Colonic mucosa (tissue), 4 donors: ENCODE measurements at regions not wholly inside any gene's neighbourhood (a gene's known extent, or its start where the extent isn't known, plus 50 kb on each side); places are given as distances from the start of the nearest gene placed in this dataset.
"Not testable (repeated sequence)": the region's sequence is repeated elsewhere in the genome, so short reads cannot be mapped to it uniquely, and the experiment has no call there.

Experiments
- DNase-seq: peaks from one replicate; pipeline ENCODE4 v3.0.0-alpha.2; 2020
- H3K27ac ChIP-seq: fragments of 200-600 bp; one replicate; pipeline ENCODE4 v1.8.0; 2021
- H3K27me3 ChIP-seq: fragments of 200-600 bp; one replicate; pipeline ENCODE4 v1.8.0; 2021
- H3K36me3 ChIP-seq: fragments of 200-600 bp; one replicate; pipeline ENCODE4 v1.8.0; 2021
- H3K4me1 ChIP-seq: fragments of 200-600 bp; one replicate; pipeline ENCODE4 v1.8.0; 2021; ENCODE audit warnings: mild to moderate bottlenecking
- H3K4me3 ChIP-seq: fragments of 200-600 bp; one replicate; pipeline ENCODE4 v1.8.0; 2021
- H3K9ac ChIP-seq, 2 donors: one replicate each; pipeline ENCODE4 v1.7.0; 2013; ENCODE audit warnings: control low read depth in 2 of 2, low read depth in 2 of 2, low read length in 2 of 2
- H3K9me3 ChIP-seq: fragments of 200-600 bp; one replicate; pipeline ENCODE4 v1.8.0; 2021
- CTCF ChIP-seq: fragments of 200-600 bp; IDR thresholded peaks from one replicate; pipeline ENCODE4 v1.8.0; 2022; ENCODE audit warnings: antibody characterized with exemption, mild to moderate bottlenecking
- intact Hi-C: fragments of 100-400 bp; cut with DNase I; formaldehyde crosslinking; loops from one replicate; pipeline ENCODE4 v1.14.1; 2022
- donor health status: healthy.
- donor health status: DM: no; HTN: no; CAD: no.
- donor health status: DM: no; HTN: no; CAD: no.

GRCh38 chr10:78214955-78215354, 181.3 kb downstream of the RPS24 start:
- H3K9me3 ChIP-seq, result no peaks in the 10 kb centered on the region
- no peaks in the 10 kb centered on the region for H3K4me1 ChIP-seq
- no peak for TF ChIP-seq CTCF
- intact Hi-C loops, result loop anchor here (5.0 kb wide), 1 partner anchor 982 kb away; no protein-coding TSS in a partner anchor
- H3K4me3 ChIP-seq, result no peak overlapping the region
- H3K27ac ChIP-seq, result no peak overlapping the region
- no peaks in the 10 kb centered on the region for H3K36me3 ChIP-seq
- H3K9ac ChIP-seq, result no peak overlapping the region
- DNase-seq, result no peak
- H3K27me3 ChIP-seq, result no peaks in the 10 kb centered on the region

GRCh38 chr10:78215645-78216044, 182.0 kb downstream of the RPS24 start:
- H3K36me3 ChIP-seq, result no peaks in the 10 kb centered on the region
- DNase-seq, result peak; percentile 56
- H3K27me3 ChIP-seq, result no peaks in the 10 kb centered on the region
- H3K27ac ChIP-seq, result no peak overlapping the region
- no peak overlapping the region for H3K9ac ChIP-seq
- no peak overlapping the region for H3K4me3 ChIP-seq
- intact Hi-C loops, result loop anchor here (5.0 kb wide), 1 partner anchor 982 kb away; no protein-coding TSS in a partner anchor
- no peaks in the 10 kb centered on the region for H3K4me1 ChIP-seq
- TF ChIP-seq CTCF, result no peak
- H3K9me3 ChIP-seq, result no peaks in the 10 kb centered on the region

GRCh38 chr10:78217336-78217735, 183.7 kb downstream of the RPS24 start:
- TF ChIP-seq CTCF, result no peak
- no peak for DNase-seq
- intact Hi-C loops, result loop anchor here (5.0 kb wide), 1 partner anchor 980 kb away; no protein-coding TSS in a partner anchor
- Histone ChIP-seq H3K4me1 (no peaks in the 10 kb centered on the region), H3K36me3 (no peaks in the 10 kb centered on the region), H3K27ac (no peak overlapping the region), H3K9me3 (no peaks in the 10 kb centered on the region), H3K27me3 (no peaks in the 10 kb centered on the region), H3K9ac (no peak overlapping the region), H3K4me3 (no peak overlapping the region)

GRCh38 chr10:78218798-78219490, 185.3 kb downstream of the RPS24 start:
- Histone ChIP-seq H3K36me3 (no peaks in the 10 kb centered on the region), H3K27ac (no peak overlapping the region), H3K4me3 (no peak overlapping the region), H3K27me3 (no peaks in the 10 kb centered on the region), H3K9me3 (no peaks in the 10 kb centered on the region), H3K4me1 (no peaks in the 10 kb centered on the region), H3K9ac (no peak overlapping the region)
- no peak for DNase-seq
- TF ChIP-seq CTCF, result no peak
- intact Hi-C loops, result loop anchor here (5.0 kb wide), 1 partner anchor 978 kb away; no protein-coding TSS in a partner anchor

- not testable (repeated sequence) for DNase-seq, H3K9me3 ChIP-seq, H3K27me3 ChIP-seq, H3K27ac ChIP-seq, H3K4me3 ChIP-seq, H3K4me1 ChIP-seq, H3K9ac ChIP-seq, H3K36me3 ChIP-seq
- intact Hi-C loops, result loop anchor here (5.0 kb wide), 1 partner anchor 978 kb away; no protein-coding TSS in a partner anchor
Observed at GRCh38 chr10:78219568-78219967, 185.9 kb downstream of the RPS24 start.

- Histone ChIP-seq H3K9me3 (no peaks in the 10 kb centered on the region), H3K4me3 (no peak overlapping the region), H3K27ac (no peak overlapping the region), H3K36me3 (no peaks in the 10 kb centered on the region), H3K9ac (no peak overlapping the region), H3K4me1 (no peaks in the 10 kb centered on the region), H3K27me3 (no peaks in the 10 kb centered on the region)
- intact Hi-C loops, result no loop called here
- DNase-seq, result no peak
- no peak for TF ChIP-seq CTCF
Observed at GRCh38 chr10:78220781-78221180, 187.1 kb downstream of the RPS24 start.
